Upper lobe of left lung (tissue), 6 donors: ENCODE measurements at regions not wholly inside any gene's neighbourhood (a gene's known extent, or its start where the extent isn't known, plus 50 kb on each side); places are given as distances from the start of the nearest gene placed in this dataset.
A peak's percentile ranks its signal among the peaks of the same experiment; 100 is the strongest.

Source experiments
- ATAC-seq, 2 donors: fragments of 200-7000 bp; cut with Tn5 transposase; one replicate each; pipeline ENCODE4 v1.9.1; 2022; ENCODE audit warnings: mild to moderate bottlenecking in 2 of 2, moderate library complexity in 2 of 2; ENCODE audit not compliant: low FRiP score in 2 of 2
- DNase-seq, 2 donors: peaks; one replicate each; pipeline ENCODE4 v3.0.0-alpha.2; 2019 to 2020
- H3K27ac ChIP-seq, 4 donors: fragments of 200-600 bp; sonication (generic); one replicate each; pipeline ENCODE4 v1.5.1; 2016 to 2019
- H3K27me3 ChIP-seq, 4 donors: fragments of 200-600 bp; sonication (generic); one replicate each; pipeline ENCODE4 v1.5.1; 2017 to 2019
- H3K36me3 ChIP-seq, 4 donors: fragments of 200-600 bp; sonication (generic); one replicate each; pipeline ENCODE4 v1.5.1; 2016 to 2019
- H3K4me1 ChIP-seq, 4 donors: fragments of 200-600 bp; sonication (generic); one replicate each; pipeline ENCODE4 v1.5.1; 2018 to 2019
- H3K4me3 ChIP-seq, 4 donors: fragments of 200-600 bp; sonication (generic); one replicate each; pipeline ENCODE4 v1.5.1; 2017 to 2019; ENCODE audit warnings: mild to moderate bottlenecking in 2 of 4, moderate library complexity in 1 of 4
- H3K9me3 ChIP-seq, 4 donors: fragments of 200-600 bp; sonication (generic); one replicate each; pipeline ENCODE4 v1.5.1; 2018 to 2019
- CTCF ChIP-seq, 6 experiments: fragments of 450-650 bp in 4 of 6; fragments of 200-600 bp in 2 of 6; sonication (generic) in 2 of 6; IDR thresholded peaks; one replicate each; pipeline ENCODE4 v1.5.1; 2016 to 2019; ENCODE audit warnings: antibody characterized with exemption in 6 of 6
- EP300 ChIP-seq, 4 donors: sonication (generic); formaldehyde crosslinking; IDR thresholded peaks; one replicate each; pipeline ENCODE4 v1.5.1; 2017; ENCODE audit warnings: antibody characterized with exemption in 4 of 4, control low read depth in 2 of 4
- POLR2A ChIP-seq, 4 donors: fragments of 450-650 bp; IDR thresholded peaks; one replicate each; pipeline ENCODE4 v1.5.1; 2016 to 2017; ENCODE audit warnings: antibody characterized with exemption in 4 of 4, mild to moderate bottlenecking in 2 of 4
- POLR2AphosphoS5 ChIP-seq, 2 donors: sonication (generic); formaldehyde crosslinking; IDR thresholded peaks; one replicate each; pipeline ENCODE4 v1.5.1; 2017; ENCODE audit warnings: antibody characterized with exemption in 2 of 2
- WGBS, 2 donors: methylation state at CpG; one replicate each; pipeline ENCODE4 v1.1.5; 2017 to 2018; 5-methylcytosine and 5-hydroxymethylcytosine counted together
- donor health status: DM: no; HTN: no; CAD: no; lungs with moderate emphysema.
- donor health status: DM: no; HTN: yes; CAD: no; lungs with severe emphysema.

- TF ChIP-seq POLR2A (IDR thresholded peaks at IDR 0.05) (no peak), EP300 (IDR thresholded peaks at IDR 0.05) (no peak), CTCF (IDR thresholded peaks at IDR 0.05) (no peak), POLR2AphosphoS5 (IDR thresholded peaks at IDR 0.05) (no peak)
- Histone ChIP-seq H3K36me3 (no peaks in the 10 kb centered on the region), H3K9me3 (no peaks in the 10 kb centered on the region), H3K27ac (no peak overlapping the region), H3K4me1 (no peaks in the 10 kb centered on the region), H3K27me3 (no peaks in the 10 kb centered on the region), H3K4me3 (no peak overlapping the region)
- DNase-seq: no peak
- no peak for ATAC-seq
- WGBS, 2 donors: 84 to 95% methylated on average over 3 of the region's 3 CpGs
These were observed 427.7 kb upstream of the SULF2 start for GRCh38 chr20:48212806-48213509.

- Histone ChIP-seq H3K4me3 (no peak overlapping the region), H3K27me3 (no peaks in the 10 kb centered on the region), H3K36me3 (no peaks in the 10 kb centered on the region), H3K4me1 (no peaks in the 10 kb centered on the region), H3K27ac (no peak overlapping the region), H3K9me3 (no peaks in the 10 kb centered on the region)
- TF ChIP-seq EP300 (IDR thresholded peaks at IDR 0.05) (no peak), POLR2A (IDR thresholded peaks at IDR 0.05) (no peak), CTCF (IDR thresholded peaks at IDR 0.05) (no peak), POLR2AphosphoS5 (IDR thresholded peaks at IDR 0.05) (no peak)
- no peak for DNase-seq
- no peak for ATAC-seq
- WGBS, 2 donors: 84 to 100% methylated on average over 3 to 5 of the region's 5 CpGs
These were observed 426.6 kb upstream of the SULF2 start for GRCh38 chr20:48211847-48212246.

- DNase-seq (no peak), ATAC-seq (no peak)
- no peak overlapping the region for H3K4me3 ChIP-seq
- no peaks in the 10 kb centered on the region for H3K27me3 ChIP-seq
- 65 to 79% methylated on average over 3 of the region's 3 CpGs for WGBS, 2 donors
- no peaks in the 10 kb centered on the region for H3K9me3 ChIP-seq
- no peaks in the 10 kb centered on the region for H3K36me3 ChIP-seq
- no peak overlapping the region for H3K27ac ChIP-seq
- no peak for TF ChIP-seq EP300 (IDR thresholded peaks at IDR 0.05)
- TF ChIP-seq CTCF (IDR thresholded peaks at IDR 0.05): no peak
- TF ChIP-seq POLR2A (IDR thresholded peaks at IDR 0.05): no peak
- TF ChIP-seq POLR2AphosphoS5 (IDR thresholded peaks at IDR 0.05): no peak
- no peaks in the 10 kb centered on the region for H3K4me1 ChIP-seq
These were observed 426.0 kb upstream of the SULF2 start for GRCh38 chr20:48211238-48211637.

GRCh38 chr20:48210111-48211027, 425.1 kb upstream of the SULF2 start:
- H3K4me1 ChIP-seq: no peaks in the 10 kb centered on the region
- ATAC-seq (no peak), DNase-seq (no peak)
- no peaks in the 10 kb centered on the region for H3K36me3 ChIP-seq
- H3K4me3 ChIP-seq: no peak overlapping the region
- no peak overlapping the region for H3K27ac ChIP-seq
- no peaks in the 10 kb centered on the region for H3K9me3 ChIP-seq
- H3K27me3 ChIP-seq: no peaks in the 10 kb centered on the region
- WGBS, 2 donors: 74 to 77% methylated on average over 24 to 26 of the region's 27 CpGs
- TF ChIP-seq POLR2A (IDR thresholded peaks at IDR 0.05) (no peak), EP300 (IDR thresholded peaks at IDR 0.05) (peak in 1 of 4 donors; percentile 10), CTCF (IDR thresholded peaks at IDR 0.05) (no peak), POLR2AphosphoS5 (IDR thresholded peaks at IDR 0.05) (no peak)
